ENCODE measurements at regions not wholly inside any gene's neighbourhood (a gene's known extent, or its start where the extent isn't known, plus 50 kb on each side); places are given as distances from the start of the nearest gene placed in this dataset.
A peak's percentile ranks its signal among the peaks of the same experiment; 100 is the strongest.

- Mint-ChIP-seq H3K36me3 (ENCODE audit: low read depth) (no peaks in the 10 kb centered on the region), H3K4me3 (no peak overlapping the region), H3K27ac (no peak overlapping the region), H3K27me3 (peaks cover 4% of the 10 kb centered on the region), H3K4me1 (peaks cover 2% of the 10 kb centered on the region)
- ATAC-seq (no peak), DNase-seq (no peak)
- H3K9me3 ChIP-seq (ENCODE audit: control insufficient read depth, low read length, poor library complexity, severe bottlenecking), result no peaks in the 10 kb centered on the region
These were observed 86.7 kb upstream of the ZEB2 start for GRCh38 chr2:144606466-144607095.

- no peak overlapping the region for H3K4me3 Mint-ChIP-seq
- H3K27ac Mint-ChIP-seq, result no peak overlapping the region
- DNase-seq (no peak), ATAC-seq (no peak)
- peaks cover 2% of the 10 kb centered on the region for H3K4me1 Mint-ChIP-seq
- H3K36me3 Mint-ChIP-seq (ENCODE audit: low read depth), result no peaks in the 10 kb centered on the region
- H3K9me3 ChIP-seq (ENCODE audit: control insufficient read depth, low read length, poor library complexity, severe bottlenecking), result no peaks in the 10 kb centered on the region
- H3K27me3 Mint-ChIP-seq, result peaks cover 10% of the 10 kb centered on the region
These were observed 85.4 kb upstream of the ZEB2 start for GRCh38 chr2:144605231-144605840.

- H3K27me3 Mint-ChIP-seq, result peaks cover 8% of the 10 kb centered on the region
- DNase-seq (no peak), ATAC-seq (no peak)
- H3K27ac Mint-ChIP-seq, result no peak overlapping the region
- H3K4me1 Mint-ChIP-seq, result peaks cover 2% of the 10 kb centered on the region
- no peaks in the 10 kb centered on the region for H3K36me3 Mint-ChIP-seq (ENCODE audit: low read depth)
- H3K4me3 Mint-ChIP-seq, result no peak overlapping the region
- H3K9me3 ChIP-seq (ENCODE audit: control insufficient read depth, low read length, poor library complexity, severe bottlenecking), result no peaks in the 10 kb centered on the region
These were observed 83.4 kb upstream of the ZEB2 start for GRCh38 chr2:144603334-144603733.

- H3K9me3 ChIP-seq (ENCODE audit: control insufficient read depth, low read length, poor library complexity, severe bottlenecking), result no peaks in the 10 kb centered on the region
- Mint-ChIP-seq H3K4me3 (no peak overlapping the region), H3K27me3 (peaks cover 11% of the 10 kb centered on the region), H3K36me3 (ENCODE audit: low read depth) (no peaks in the 10 kb centered on the region), H3K27ac (no peak overlapping the region), H3K4me1 (peaks cover 3% of the 10 kb centered on the region)
- DNase-seq (no peak), ATAC-seq (no peak)
These were observed 79.0 kb upstream of the ZEB2 start for GRCh38 chr2:144598906-144599305.

- Mint-ChIP-seq H3K27ac (no peak overlapping the region), H3K27me3 (peaks cover 11% of the 10 kb centered on the region), H3K4me3 (no peak overlapping the region), H3K4me1 (peaks cover 3% of the 10 kb centered on the region), H3K36me3 (ENCODE audit: low read depth) (no peaks in the 10 kb centered on the region)
- ATAC-seq (no peak), DNase-seq (no peak)
- no peaks in the 10 kb centered on the region for H3K9me3 ChIP-seq (ENCODE audit: control insufficient read depth, low read length, poor library complexity, severe bottlenecking)
These were observed 78.1 kb upstream of the ZEB2 start for GRCh38 chr2:144597894-144598593.

- ATAC-seq (no peak), DNase-seq (no peak)
- Mint-ChIP-seq H3K4me3 (no peak overlapping the region), H3K4me1 (peaks cover 3% of the 10 kb centered on the region), H3K36me3 (ENCODE audit: low read depth) (no peaks in the 10 kb centered on the region), H3K27ac (no peak overlapping the region), H3K27me3 (peaks cover 11% of the 10 kb centered on the region)
- H3K9me3 ChIP-seq (ENCODE audit: control insufficient read depth, low read length, poor library complexity, severe bottlenecking), result no peaks in the 10 kb centered on the region
These were observed 77.5 kb upstream of the ZEB2 start for GRCh38 chr2:144597388-144597787.

- ATAC-seq, result no peak
- peaks cover 16% of the 10 kb centered on the region for H3K27me3 Mint-ChIP-seq
- H3K4me1 Mint-ChIP-seq, result peaks cover 3% of the 10 kb centered on the region
These were observed 76.4 kb upstream of the ZEB2 start for GRCh38 chr2:144596073-144596871.

GRCh38 chr2:144595686-144596072 is 75.8 kb upstream of the ZEB2 start:
- peaks cover 13% of the 10 kb centered on the region for H3K27me3 Mint-ChIP-seq
- H3K9me3 ChIP-seq (ENCODE audit: control insufficient read depth, low read length, poor library complexity, severe bottlenecking), result no peaks in the 10 kb centered on the region
- H3K27ac Mint-ChIP-seq, result no peak overlapping the region
- no peaks in the 10 kb centered on the region for H3K36me3 Mint-ChIP-seq (ENCODE audit: low read depth)
- ATAC-seq (no peak), DNase-seq (no peak)
- H3K4me1 Mint-ChIP-seq, result peaks cover 3% of the 10 kb centered on the region
- H3K4me3 Mint-ChIP-seq, result no peak overlapping the region

More at GRCh38 chr2:144596073-144596871, 76.4 kb upstream of the ZEB2 start:
- H3K4me3 Mint-ChIP-seq, result peak overlapping the region; percentile 12
- no peak for DNase-seq
- no peaks in the 10 kb centered on the region for H3K9me3 ChIP-seq (ENCODE audit: control insufficient read depth, low read length, poor library complexity, severe bottlenecking)
- H3K36me3 Mint-ChIP-seq (ENCODE audit: low read depth), result no peaks in the 10 kb centered on the region
- H3K27ac Mint-ChIP-seq, result no peak overlapping the region

- Mint-ChIP-seq H3K27ac (no peak overlapping the region), H3K4me1 (peaks cover 3% of the 10 kb centered on the region), H3K27me3 (peaks cover 11% of the 10 kb centered on the region), H3K36me3 (ENCODE audit: low read depth) (no peaks in the 10 kb centered on the region), H3K4me3 (no peak overlapping the region)
- ATAC-seq, result no peak
- DNase-seq, result no peak
- no peaks in the 10 kb centered on the region for H3K9me3 ChIP-seq (ENCODE audit: control insufficient read depth, low read length, poor library complexity, severe bottlenecking)
These were observed 75.4 kb upstream of the ZEB2 start for GRCh38 chr2:144595279-144595678.

- H3K9me3 ChIP-seq (ENCODE audit: control insufficient read depth, low read length, poor library complexity, severe bottlenecking), result no peaks in the 10 kb centered on the region
- Mint-ChIP-seq H3K4me1 (peaks cover 3% of the 10 kb centered on the region), H3K27ac (no peak overlapping the region), H3K4me3 (no peak overlapping the region), H3K36me3 (ENCODE audit: low read depth) (no peaks in the 10 kb centered on the region), H3K27me3 (peaks cover 11% of the 10 kb centered on the region)
- no peak for DNase-seq
- ATAC-seq, result no peak
These were observed 73.9 kb upstream of the ZEB2 start for GRCh38 chr2:144593803-144594202.

GRCh38 chr2:144592500-144593256 is 72.8 kb upstream of the ZEB2 start:
- ATAC-seq, result no peak
- H3K9me3 ChIP-seq (ENCODE audit: control insufficient read depth, low read length, poor library complexity, severe bottlenecking), result no peaks in the 10 kb centered on the region
- peaks cover 13% of the 10 kb centered on the region for H3K27me3 Mint-ChIP-seq
- H3K27ac Mint-ChIP-seq, result no peak overlapping the region
- H3K4me1 Mint-ChIP-seq, result peaks cover 3% of the 10 kb centered on the region
- H3K36me3 Mint-ChIP-seq (ENCODE audit: low read depth), result peaks cover 2% of the 10 kb centered on the region
- H3K4me3 Mint-ChIP-seq, result no peak overlapping the region
- no peak for DNase-seq

- Mint-ChIP-seq H3K36me3 (ENCODE audit: low read depth) (peaks cover 2% of the 10 kb centered on the region), H3K27ac (no peak overlapping the region), H3K27me3 (peaks cover 14% of the 10 kb centered on the region), H3K4me1 (peaks cover 4% of the 10 kb centered on the region), H3K4me3 (no peak overlapping the region)
- DNase-seq (no peak), ATAC-seq (no peak)
- H3K9me3 ChIP-seq (ENCODE audit: control insufficient read depth, low read length, poor library complexity, severe bottlenecking), result no peaks in the 10 kb centered on the region
These were observed 67.4 kb upstream of the ZEB2 start for GRCh38 chr2:144587306-144587705.

- H3K27ac Mint-ChIP-seq, result no peak overlapping the region
- no peaks in the 10 kb centered on the region for H3K9me3 ChIP-seq (ENCODE audit: control insufficient read depth, low read length, poor library complexity, severe bottlenecking)
- peaks cover 15% of the 10 kb centered on the region for H3K27me3 Mint-ChIP-seq
- H3K4me1 Mint-ChIP-seq, result peaks cover 4% of the 10 kb centered on the region
- peaks cover 2% of the 10 kb centered on the region for H3K36me3 Mint-ChIP-seq (ENCODE audit: low read depth)
- DNase-seq, result no peak
- no peak for ATAC-seq
- no peak overlapping the region for H3K4me3 Mint-ChIP-seq
These were observed 66.6 kb upstream of the ZEB2 start for GRCh38 chr2:144586476-144586875.
